Effector CD8-positive, alpha-beta T cell (primary cell): ENCODE measurements at regions not wholly inside any gene's neighbourhood (a gene's known extent, or its start where the extent isn't known, plus 50 kb on each side); places are given as distances from the start of the nearest gene placed in this dataset.

ENCODE experiments used
- DNase-seq: peaks from one replicate; lab custom pipeline; 2025; lab: John Stamatoyannopoulos, UW

DNA sequence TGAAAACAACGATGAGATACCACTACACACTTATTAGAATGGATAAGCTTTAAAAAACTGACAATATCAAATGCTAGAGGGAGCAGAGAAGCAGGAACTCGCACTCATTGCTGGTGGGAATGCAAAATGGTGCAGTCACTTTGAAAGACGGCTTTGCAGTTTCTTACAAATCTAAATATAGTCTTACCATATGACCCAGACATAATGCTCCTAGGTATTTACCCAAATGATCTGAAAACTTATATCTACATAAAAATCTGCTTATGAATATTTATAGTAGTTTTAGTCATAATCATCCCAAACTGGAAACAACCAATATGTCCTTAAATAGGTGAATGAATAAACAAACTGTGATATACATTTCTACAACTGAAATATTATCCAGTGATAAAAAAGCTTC, 430.9 kb downstream of the MATN1 start:
- no peak for DNase-seq

DNA sequence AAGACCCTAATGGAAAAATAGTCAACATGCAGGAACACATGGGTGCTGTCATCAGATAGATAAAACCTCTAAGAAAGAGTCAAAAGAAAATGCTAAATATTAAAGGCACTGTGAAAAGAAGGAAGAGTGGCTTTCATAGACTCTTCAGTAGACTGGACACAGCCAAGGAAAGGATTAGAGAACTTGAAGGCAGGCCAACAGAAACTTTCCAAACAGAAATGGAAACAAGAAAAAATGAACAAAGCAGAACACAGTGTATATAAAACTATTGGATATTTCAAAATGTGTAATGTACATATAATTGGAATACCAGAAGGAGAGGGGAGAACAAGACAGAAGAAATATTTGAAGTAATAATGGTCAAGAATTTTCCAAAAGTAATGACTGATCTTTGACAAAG, 431.9 kb downstream of the MATN1 start:
- DNase-seq = no peak

DNA sequence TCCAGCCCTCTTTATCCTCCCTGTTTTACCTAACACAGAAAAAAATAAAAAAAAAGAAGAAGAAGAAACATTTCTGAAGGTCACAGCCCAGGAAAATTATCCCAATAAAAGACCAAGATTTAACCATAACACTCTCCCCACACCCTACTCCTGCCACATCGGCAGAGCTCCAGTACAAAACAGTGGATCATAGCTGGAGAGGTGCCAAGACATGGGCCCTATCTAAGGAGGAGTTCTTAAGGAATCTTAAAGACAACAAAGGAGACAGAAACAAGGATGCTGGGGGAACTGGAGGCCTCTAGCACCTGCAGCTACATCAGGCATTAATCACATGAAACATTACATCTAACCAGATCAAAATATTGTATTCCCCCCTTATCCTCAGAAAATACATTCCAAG, 432.8 kb downstream of the MATN1 start:
- DNase-seq = no peak

DNA sequence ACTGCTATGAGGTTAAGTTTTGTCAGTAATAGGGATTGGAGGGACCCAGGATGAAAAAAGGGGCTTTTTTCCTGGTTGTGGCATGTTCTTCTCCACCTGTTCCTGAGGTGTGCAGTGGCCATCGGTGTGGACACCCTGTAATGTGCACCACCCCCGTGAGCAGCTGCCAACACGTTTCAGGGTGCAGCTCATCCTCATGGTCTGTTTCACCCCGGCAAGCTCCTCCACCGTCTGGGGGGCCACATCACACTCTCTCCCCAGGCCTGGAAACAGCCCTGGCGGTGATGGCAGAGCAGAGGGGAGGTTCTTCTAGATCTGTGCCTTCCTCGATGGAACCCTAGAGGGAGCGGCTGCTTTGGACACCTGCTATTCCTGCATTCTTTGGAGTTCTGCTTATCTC, 435.4 kb downstream of the MATN1 start:
- DNase-seq = no peak

DNA sequence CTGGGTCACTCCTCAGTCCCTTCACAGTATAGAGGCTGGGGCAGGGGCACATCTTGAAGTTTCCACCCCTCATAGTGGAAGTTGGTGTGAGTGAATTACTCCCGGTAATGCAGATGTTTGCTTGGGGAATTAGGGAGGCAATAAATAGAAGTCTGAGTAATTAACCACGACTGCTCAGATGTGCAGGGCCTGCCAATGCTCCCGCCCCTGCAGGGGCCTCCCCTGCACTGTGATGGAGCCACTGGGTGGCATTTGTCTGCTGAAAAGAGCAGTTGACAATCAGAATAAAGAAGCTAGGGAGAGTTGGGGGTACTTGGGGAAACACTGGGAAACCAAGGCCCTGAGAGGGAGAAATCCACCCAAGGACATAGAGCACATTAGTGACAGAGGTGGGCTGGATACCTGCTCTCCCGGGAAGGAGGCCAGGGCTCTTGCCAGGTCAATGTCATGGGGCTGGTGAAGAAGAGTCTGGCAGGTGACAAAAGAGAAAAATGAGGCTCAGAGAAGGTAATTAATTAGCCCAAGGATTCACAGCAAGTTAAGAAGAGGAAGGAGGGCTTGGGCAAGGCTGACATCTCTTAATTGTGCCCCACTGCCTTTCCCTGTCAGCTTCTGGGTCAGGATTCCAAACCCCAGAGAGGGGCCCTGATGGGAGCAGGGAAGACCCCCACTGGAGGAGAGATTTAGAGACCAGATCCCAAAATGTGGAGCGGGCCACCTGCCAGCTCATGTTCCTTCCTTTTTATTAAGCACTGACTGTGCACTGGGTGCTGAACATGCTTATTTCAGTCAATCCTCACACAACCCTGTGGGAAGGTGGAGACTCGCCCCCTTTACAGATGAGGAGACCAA, 436.2 kb downstream of the MATN1 start:
- DNase-seq = no peak

DNA sequence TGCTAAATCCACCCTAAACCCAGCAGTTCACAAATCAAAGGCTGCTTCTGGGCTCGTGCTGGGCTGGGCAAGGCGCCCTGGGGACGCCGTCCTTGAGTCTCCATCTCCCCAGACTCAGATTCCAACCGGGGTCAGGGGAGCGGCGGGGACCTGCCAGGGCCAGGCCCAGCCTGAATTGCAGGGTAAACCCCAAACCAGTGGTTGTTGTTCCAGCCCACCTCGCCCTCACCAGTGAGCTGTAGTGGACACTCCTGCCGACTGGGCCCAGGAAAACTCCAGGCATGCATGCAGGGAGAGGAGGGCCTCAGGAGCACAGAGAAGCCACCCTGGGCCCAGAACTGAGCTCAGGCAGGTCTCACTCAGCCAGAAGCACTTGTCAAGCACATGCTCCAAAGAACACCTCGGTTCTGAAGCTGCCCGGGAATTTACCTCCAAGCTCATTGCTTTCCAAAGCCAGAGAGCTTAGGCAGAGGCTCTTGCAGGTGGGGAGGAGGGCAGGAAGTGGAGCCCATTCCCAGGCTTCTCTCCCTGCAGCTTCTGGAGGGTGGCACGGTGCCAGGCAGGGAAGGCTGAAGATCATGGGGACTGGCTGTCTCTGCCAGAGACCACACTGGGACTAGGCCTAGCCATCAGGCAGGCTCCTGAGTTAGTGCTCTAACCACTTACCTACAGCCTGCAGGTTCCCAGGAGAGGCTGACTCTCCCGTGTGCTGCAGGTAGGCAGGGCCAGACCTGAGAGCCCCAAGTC, 437.0 kb downstream of the MATN1 start:
- no peak for DNase-seq

DNA sequence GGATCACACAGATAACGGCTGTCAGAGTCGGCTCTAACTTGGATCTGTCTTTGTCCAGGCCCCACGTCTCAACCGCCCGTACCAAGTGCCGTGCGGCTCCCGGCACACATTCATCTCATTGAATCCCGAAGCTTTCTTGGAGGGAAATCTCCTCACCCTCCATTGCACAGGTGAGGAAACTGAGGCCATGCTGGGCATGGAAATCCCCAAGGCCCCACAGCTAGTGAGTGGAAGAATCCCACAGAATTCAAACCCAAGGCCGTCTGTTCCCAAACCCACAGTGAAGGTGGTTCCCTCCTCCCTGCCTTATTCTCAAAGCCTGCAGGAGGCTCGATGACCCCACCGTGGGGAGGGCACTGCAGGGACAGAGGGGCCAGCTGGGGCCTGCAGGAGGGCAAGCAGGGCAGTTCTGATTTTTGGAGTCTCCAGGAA, 437.9 kb downstream of the MATN1 start:
- DNase-seq = no peak

DNA sequence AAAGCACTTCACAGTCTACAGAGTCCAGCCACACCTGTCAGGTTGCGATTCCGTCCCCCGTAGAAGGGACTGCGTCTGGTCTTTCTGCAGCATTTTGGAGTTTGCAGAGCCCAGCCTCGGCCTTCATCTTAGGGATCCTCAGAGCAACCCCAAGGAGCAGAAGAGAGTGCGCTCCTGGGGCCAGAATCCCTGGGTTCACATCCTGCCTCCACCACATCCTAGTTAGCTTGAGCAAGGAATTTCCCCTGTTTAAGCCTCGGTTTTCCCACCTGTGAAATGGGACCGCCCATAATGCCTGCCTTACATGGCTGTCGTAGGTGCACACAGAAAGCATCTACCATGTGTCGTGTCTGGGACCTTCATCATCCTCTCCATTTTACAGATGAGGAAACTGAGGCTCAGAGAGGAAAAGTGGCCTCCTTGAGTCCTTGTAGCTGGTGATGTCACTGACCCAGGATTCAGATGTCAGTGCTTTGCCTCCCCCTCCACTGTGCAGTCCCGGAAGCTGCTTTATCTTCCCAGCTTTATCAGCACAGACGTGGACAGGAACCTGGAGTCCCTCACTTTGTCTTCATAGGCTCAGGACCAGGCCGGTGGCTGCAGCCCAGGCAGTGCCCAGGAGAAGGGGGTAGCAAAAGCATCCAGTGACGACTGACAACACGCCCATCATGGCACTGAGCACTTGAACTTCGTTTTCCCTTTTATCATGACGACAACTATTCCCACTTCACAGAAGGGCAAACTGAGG, 438.5 kb downstream of the MATN1 start:
- no peak for DNase-seq

DNA sequence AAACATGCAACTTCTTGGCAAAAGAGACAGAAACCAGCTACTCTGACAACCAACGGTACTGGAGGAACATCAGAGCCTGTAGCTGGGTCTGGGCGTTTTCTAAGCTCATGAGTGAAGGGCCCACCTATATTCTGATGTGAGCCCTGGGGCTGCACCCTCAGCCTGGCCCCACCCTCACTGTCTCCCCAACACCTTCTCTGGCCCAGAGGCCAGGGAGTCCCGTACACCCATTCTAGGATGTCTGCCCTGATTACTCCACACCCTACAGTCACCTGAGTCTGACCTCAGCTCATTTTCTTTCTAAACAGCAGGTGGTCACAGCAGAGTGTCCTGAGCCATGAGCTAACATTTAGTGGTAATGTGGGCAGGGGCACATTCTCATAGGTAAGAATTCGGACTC, 439.2 kb downstream of the MATN1 start:
- DNase-seq = no peak

DNA sequence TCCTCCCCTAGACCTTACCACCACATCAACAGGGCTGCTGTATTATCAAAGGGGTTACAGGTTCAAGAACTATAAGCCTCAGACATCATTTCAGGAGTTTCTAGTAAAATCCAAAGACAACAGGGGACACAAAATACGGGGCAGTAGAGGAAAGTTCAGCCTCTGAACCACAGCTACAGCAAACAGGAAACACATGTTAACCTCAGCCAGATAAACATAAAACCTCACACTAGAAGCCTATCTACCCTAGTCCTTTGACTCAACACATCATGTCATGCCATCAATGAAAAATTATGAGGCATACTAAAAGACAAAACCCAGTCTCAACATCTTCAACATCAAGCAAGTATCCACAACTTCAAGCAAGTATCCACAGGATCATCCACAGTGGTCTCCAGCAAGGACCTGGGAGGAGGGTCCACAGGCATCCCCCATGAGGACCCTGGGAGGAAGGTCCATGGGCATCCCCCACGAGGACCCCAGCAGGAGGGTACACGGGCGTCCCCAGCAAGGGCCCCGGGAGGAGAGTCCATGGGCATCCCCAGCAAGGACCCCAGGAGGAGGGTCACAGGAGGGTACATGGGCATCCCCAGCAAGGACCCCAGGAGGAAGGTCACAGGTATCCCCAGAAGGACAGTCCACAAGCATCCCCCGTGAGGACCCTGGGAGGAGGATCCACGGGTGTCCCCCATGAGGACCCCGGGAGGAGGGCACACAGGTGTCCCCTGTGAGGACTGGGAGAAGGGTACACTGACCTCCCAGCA, 440.0 kb downstream of the MATN1 start:
- no peak for DNase-seq

DNA sequence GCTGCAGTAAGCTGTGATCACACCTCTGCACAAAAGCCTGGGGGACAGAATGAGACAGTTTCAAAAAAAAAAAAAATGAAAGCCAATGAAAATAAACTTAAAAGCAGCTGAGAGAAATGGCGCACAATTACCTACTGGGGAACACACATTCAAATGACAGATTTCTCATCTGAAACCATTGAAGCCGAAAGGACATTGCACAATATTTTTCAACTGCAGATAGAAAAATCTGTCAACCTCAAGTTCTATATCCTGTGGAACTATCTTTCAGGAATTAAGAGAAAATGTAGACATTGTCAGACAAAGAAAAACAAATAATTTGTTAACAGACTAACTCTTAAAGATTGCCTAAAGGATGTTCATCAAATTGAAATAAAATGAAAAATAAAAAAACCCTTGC, 442.8 kb downstream of the MATN1 start:
- no peak for DNase-seq

DNA sequence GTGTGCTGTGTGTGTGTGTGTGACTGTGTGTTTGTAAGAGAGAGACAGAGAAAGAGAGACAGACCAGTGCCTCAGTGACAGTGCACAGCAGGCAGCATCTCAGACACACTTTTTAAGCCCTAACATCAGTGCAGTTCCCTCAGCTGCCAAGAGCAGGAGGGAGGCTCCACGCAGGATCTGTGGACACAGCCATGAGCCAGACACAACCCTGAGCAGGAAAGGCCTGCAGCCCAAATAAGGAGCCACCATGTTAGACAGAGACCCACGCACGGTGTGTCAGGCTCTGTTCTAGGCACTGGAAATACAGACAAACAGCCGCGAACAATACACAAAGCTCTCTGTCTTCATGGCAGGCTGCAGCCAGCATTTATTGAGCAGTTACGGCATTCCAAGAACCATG, 445.5 kb downstream of the MATN1 start:
- no peak for DNase-seq

DNA sequence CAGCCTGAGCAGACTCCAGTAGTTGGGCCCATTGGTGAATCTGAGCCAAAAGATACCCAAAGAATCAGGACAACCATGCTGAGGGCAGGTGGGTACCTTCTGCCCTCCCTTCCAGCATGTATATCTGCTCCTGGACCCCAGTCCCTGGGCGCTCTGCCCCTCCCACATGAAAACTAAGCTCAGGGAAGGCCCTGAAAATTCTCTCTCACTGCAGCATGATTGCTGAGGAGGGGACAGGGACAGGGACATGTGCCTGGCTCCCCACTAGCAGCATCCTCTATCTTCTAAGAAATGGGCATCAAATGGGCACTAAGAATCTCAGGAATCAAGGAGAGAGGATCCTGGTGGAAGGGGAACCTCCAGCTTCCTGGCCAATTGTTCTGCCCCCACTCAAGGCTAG, 446.0 kb downstream of the MATN1 start:
- DNase-seq = no peak

DNA sequence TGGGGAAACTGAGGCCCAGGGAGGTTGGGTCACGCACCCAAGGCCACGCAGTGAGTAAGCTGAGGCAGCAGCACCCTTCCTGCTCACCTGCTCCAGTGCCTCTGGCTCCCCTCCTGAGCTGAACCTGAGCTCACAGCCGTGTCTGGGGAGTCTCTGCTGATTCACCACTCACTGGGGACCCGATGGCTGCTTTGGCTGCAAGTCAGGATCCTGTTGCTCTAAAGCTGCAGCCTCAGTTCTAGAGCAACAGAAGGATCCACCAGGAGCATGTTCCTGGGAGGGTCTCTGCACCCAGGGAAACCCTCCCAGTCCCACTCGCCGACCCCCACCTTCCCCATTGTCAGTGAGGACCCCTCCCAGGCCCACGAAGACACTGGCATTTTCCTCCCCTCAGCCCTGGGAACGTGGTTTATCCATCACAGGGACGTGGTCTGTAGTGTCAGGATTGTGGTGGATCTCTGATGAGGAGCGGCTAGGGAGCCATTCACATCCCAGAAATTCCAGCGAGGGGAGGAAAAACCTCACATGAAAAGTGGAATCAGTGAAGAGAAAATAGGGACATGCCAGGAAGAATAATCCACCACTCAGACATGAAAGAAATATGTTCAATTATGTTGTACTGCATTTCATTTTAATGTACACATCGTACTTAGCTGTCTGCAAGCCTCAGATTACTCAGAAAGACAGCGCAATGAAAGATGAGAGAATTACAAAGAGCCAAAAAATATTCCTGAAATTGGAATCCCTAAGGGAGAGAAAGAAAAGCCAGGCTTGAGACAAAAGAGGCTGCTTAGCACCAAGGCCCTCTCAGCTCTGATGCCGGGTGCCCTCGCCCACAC, 447.2 kb downstream of the MATN1 start:
- no peak for DNase-seq

DNA sequence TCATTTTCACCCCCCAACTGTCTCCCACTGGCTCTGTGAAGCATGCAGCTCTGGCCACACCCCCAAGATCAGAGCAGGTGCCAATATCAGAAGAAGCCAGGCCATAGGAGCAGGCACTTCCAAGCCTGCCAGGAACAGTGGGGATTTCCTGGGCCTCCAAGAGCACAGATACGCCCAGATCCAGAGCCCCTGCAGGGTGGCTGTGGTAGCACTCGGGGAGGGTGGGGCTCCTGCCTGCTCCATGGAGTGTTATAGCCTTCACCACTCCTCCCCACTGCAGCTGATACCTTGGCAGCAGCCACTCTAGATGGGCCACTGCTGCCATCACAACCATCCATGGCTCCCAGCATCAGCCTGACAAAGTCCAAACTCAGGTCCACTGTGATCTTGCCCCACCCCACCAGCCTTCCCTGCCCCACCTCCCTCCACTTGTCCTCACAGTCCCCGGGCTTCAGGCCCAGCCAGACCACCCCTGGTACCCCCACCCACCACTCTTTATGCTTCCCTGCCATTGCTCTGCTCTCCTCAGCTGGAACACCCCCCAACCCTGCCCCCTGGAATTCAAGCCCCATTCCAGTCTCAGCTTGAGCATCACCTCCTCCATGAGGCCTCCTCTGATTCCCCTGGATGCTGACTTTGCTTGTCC, 448.3 kb downstream of the MATN1 start:
- DNase-seq = no peak

DNA sequence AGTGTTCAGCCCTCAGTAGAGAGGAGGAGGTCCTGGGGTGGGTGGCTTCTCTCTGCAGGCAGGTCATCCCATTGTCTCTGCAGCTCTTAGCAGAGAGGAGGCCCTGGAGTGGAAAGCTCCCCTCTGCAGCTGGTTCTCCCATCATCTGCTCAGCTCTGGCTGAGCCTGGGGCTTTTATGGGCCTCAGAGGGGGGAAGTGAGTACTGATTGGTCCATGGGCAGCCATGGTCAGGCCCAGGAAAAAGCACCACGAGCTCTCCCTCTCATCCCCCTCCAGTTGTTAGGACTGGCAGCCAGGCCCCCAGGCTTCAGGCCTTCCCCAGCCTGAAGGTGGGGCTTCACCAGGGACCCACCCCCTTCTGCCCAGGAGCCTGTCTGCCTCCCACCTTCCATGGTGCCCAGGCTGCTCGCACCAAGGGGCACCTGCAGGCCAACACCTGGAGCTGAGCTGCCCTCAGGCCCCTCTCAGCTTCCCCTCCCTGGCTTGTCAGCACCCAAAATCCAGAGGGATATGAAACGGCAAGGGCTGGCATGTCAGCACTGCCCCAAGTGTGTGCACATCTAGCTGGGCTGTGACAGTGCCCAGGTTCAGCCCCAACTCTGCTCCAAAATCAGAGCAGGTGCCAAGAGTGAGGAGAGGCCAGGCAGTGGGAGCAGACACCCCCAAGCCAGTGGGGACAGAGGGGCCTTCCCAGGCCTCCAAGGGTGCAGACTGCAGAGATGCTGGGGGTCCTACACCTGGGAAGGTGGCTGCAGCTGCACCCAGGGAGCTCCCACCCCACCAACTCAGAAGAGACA, 449.0 kb downstream of the MATN1 start:
- DNase-seq = no peak

DNA sequence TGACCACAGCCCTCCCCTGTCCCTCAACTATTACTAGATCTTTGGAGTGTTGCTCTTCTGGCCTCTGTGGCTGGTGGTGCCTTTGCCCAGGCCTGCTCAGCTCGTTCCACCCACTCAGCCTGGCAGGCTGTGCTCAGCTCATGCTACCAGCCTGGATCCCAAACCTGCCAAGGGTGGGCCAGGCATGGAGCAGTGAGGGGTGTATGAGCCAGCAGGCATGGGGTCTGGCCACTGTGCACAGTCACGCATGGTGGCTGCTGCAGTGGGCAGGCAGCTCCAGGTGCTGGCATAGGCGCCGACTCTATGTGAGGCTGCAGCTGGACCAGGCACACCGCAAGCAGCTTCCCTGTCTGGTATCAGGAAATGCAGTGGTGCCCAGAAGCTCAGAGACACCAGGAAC, 449.9 kb downstream of the MATN1 start:
- no peak for DNase-seq

DNA sequence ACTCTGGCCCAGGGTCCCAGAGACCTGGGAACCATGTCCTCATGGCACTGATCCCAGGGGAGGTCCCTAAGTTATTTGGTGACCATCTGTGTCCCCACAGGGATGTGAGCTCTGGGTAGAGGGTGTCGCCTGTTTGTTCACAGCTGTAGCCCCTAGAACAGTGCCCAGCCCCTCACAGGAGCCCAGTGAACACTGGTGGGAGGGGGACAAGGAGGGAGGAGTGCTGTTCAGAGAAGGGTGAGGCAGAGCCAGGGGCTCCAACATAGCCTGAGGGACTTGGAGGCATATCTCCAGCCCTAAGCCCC, 450.4 kb downstream of the MATN1 start:
- DNase-seq = no peak

DNA sequence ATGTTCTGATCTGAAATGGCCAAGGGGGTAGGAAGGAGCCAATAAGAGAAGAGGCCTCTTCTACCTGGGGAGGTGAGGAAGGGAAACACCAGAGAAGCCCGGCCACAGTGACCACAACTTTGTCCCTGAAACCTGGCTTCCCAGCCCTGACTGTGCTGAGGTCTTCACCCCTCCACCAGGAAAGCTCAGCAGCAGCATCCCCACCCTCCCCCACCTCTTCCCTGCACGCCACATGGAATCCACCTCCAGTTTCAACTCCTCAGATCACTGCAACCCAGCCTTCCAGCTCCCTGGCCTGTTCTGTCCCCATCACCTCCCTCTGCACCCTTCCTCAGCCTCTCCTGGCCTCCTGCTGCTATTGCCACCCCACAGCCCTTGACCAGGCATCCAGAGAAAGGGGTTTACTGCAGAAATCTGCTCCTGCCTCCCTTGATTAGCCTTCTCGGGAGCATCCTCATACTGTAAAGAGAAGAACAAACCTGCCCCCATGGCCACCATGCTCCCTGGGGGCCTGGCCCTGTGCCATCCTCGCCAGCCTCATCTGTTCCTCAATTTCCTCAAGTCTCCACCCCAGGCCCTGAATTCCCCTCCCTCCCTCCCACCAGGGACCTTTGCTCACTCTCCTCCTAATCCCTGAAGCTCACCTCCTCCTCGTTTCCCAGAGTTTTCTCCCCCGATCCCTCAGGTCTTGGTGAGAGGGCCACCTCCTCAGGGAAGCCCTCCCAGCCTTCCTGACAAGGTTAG, 450.9 kb downstream of the MATN1 start:
- no peak for DNase-seq
